ENCODE measurements at regions not wholly inside any gene's neighbourhood (a gene's known extent, or its start where the extent isn't known, plus 50 kb on each side); places are given as distances from the start of the nearest gene placed in this dataset.

- no peak overlapping the region for H3K27ac ChIP-seq
Measured at GRCh38 chr16:86942151-86943051, 364.1 kb downstream of the FOXL1 start.

GRCh38 chr16:86945166-86945900 is 367.0 kb downstream of the FOXL1 start:
- Histone ChIP-seq H3K4me1 (no peaks in the 10 kb centered on the region), H3K9me3 (no peaks in the 10 kb centered on the region), H3K27ac (no peak overlapping the region), H3K27me3 (peaks cover 0 to 24% of the 10 kb centered on the region in 2 donors), H3K36me3 (no peaks in the 10 kb centered on the region), H3K4me3 (no peak overlapping the region)
- no peak for TF ChIP-seq CTCF (IDR thresholded peaks at IDR 0.05)
- intact Hi-C loops (cut with DNase I), result no loop called here
- no peak for ATAC-seq
- DNase-seq, result no peak

More at GRCh38 chr16:86942151-86943051, 364.1 kb downstream of the FOXL1 start:
- DNase-seq (no peak), ATAC-seq (no peak)
- intact Hi-C loops (cut with DNase I), result no loop called here
- H3K9me3 ChIP-seq, result no peaks in the 10 kb centered on the region
- TF ChIP-seq CTCF (IDR thresholded peaks at IDR 0.05), result no peak
- H3K27me3 ChIP-seq, result peaks cover 0 to 26% of the 10 kb centered on the region in 2 donors
- H3K4me3 ChIP-seq, result no peak overlapping the region
- H3K36me3 ChIP-seq, result no peaks in the 10 kb centered on the region
- H3K4me1 ChIP-seq, result no peaks in the 10 kb centered on the region

GRCh38 chr16:86946396-86946795 is 368.0 kb downstream of the FOXL1 start:
- intact Hi-C loops (cut with DNase I), result no loop called here
- DNase-seq, result no peak
- H3K9me3 ChIP-seq, result no peaks in the 10 kb centered on the region
- H3K27me3 ChIP-seq, result peaks cover 0 to 24% of the 10 kb centered on the region in 2 donors
- no peaks in the 10 kb centered on the region for H3K4me1 ChIP-seq
- no peak overlapping the region for H3K4me3 ChIP-seq
- no peak for ATAC-seq
- no peak for TF ChIP-seq CTCF (IDR thresholded peaks at IDR 0.05)
- no peaks in the 10 kb centered on the region for H3K36me3 ChIP-seq
- H3K27ac ChIP-seq, result no peak overlapping the region

- no peak for ATAC-seq
- Histone ChIP-seq H3K4me3 (no peak overlapping the region), H3K27ac (no peak overlapping the region), H3K9me3 (no peaks in the 10 kb centered on the region), H3K36me3 (no peaks in the 10 kb centered on the region), H3K27me3 (peaks cover 0 to 24% of the 10 kb centered on the region in 2 donors), H3K4me1 (no peaks in the 10 kb centered on the region)
- no peak for TF ChIP-seq CTCF (IDR thresholded peaks at IDR 0.05)
- intact Hi-C loops (cut with DNase I), result no loop called here
- DNase-seq, result no peak
Measured at GRCh38 chr16:86946981-86947380, 368.6 kb downstream of the FOXL1 start.

- no peak for ATAC-seq
- Histone ChIP-seq H3K4me3 (no peak overlapping the region), H3K36me3 (no peaks in the 10 kb centered on the region), H3K27me3 (peaks cover 0 to 25% of the 10 kb centered on the region in 2 donors), H3K9me3 (no peaks in the 10 kb centered on the region), H3K4me1 (no peaks in the 10 kb centered on the region), H3K27ac (no peak overlapping the region)
- TF ChIP-seq CTCF (IDR thresholded peaks at IDR 0.05), result no peak
- intact Hi-C loops (cut with DNase I), result no loop called here
- DNase-seq, result peak in 1 of 4 donors; percentile 16
Measured at GRCh38 chr16:86948046-86948445, 369.1 kb downstream of the C16orf95 start.
